ENCODE measurements at regions not wholly inside any gene's neighbourhood (a gene's known extent, or its start where the extent isn't known, plus 50 kb on each side); places are given as distances from the start of the nearest gene placed in this dataset.

- H3K27ac ChIP-seq (replicated peaks) = no peak overlapping the region
- no peaks in the 10 kb centered on the region for H3K27me3 ChIP-seq (ENCODE audit: insufficient read depth, poor library complexity, severe bottlenecking)
- DNase-seq (ENCODE audit: low read depth in 1 of 2, low spot score in 1 of 2) = no peak
- H3K4me3 ChIP-seq (replicated peaks; ENCODE audit: insufficient read depth, low read length) = no peak overlapping the region
- TF ChIP-seq GABPA (IDR thresholded peaks at IDR 0.05; ENCODE audit: low read depth) (no peak), POLR2AphosphoS5 (IDR thresholded peaks at IDR 0.05; ENCODE audit: low read depth) (no peak), CTCF (IDR thresholded peaks at IDR 0.05; ENCODE audit: insufficient read depth, low read length) (no peak), SPI1 (IDR thresholded peaks at IDR 0.05; ENCODE audit: borderline replicate concordance, low read depth) (no peak), REST (IDR thresholded peaks at IDR 0.05; ENCODE audit: insufficient replicate concordance, low read depth) (no peak)
These were observed 108.8 kb downstream of the GLRX3 start for GRCh38 chr10:130244928-130245495.

- Histone ChIP-seq H3K4me3 (replicated peaks; ENCODE audit: insufficient read depth, low read length) (no peak overlapping the region), H3K27me3 (ENCODE audit: insufficient read depth, poor library complexity, severe bottlenecking) (no peaks in the 10 kb centered on the region), H3K27ac (replicated peaks) (no peak overlapping the region)
- TF ChIP-seq POLR2AphosphoS5 (IDR thresholded peaks at IDR 0.05; ENCODE audit: low read depth) = no peak
- no peak for TF ChIP-seq REST (IDR thresholded peaks at IDR 0.05; ENCODE audit: insufficient replicate concordance, low read depth)
- no peak for TF ChIP-seq GABPA (IDR thresholded peaks at IDR 0.05; ENCODE audit: low read depth)
- no peak for TF ChIP-seq SPI1 (IDR thresholded peaks at IDR 0.05; ENCODE audit: borderline replicate concordance, low read depth)
- TF ChIP-seq CTCF (IDR thresholded peaks at IDR 0.05; ENCODE audit: insufficient read depth, low read length) = no peak
- no peak for DNase-seq (ENCODE audit: low read depth in 1 of 2, low spot score in 1 of 2)
These were observed 109.9 kb downstream of the GLRX3 start for GRCh38 chr10:130246113-130246512.

- no peak for DNase-seq (ENCODE audit: low read depth in 1 of 2, low spot score in 1 of 2)
- H3K27me3 ChIP-seq (ENCODE audit: insufficient read depth, poor library complexity, severe bottlenecking) = no peaks in the 10 kb centered on the region
- no peak overlapping the region for H3K27ac ChIP-seq (replicated peaks)
- H3K4me3 ChIP-seq (replicated peaks; ENCODE audit: insufficient read depth, low read length) = no peak overlapping the region
- TF ChIP-seq REST (IDR thresholded peaks at IDR 0.05; ENCODE audit: insufficient replicate concordance, low read depth) = no peak
- no peak for TF ChIP-seq CTCF (IDR thresholded peaks at IDR 0.05; ENCODE audit: insufficient read depth, low read length)
- no peak for TF ChIP-seq SPI1 (IDR thresholded peaks at IDR 0.05; ENCODE audit: borderline replicate concordance, low read depth)
- TF ChIP-seq GABPA (IDR thresholded peaks at IDR 0.05; ENCODE audit: low read depth) = no peak
- no peak for TF ChIP-seq POLR2AphosphoS5 (IDR thresholded peaks at IDR 0.05; ENCODE audit: low read depth)
These were observed 113.9 kb downstream of the GLRX3 start for GRCh38 chr10:130250127-130250526.
